ENCODE measurements at regions not wholly inside any gene's neighbourhood (a gene's known extent, or its start where the extent isn't known, plus 50 kb on each side); places are given as distances from the start of the nearest gene placed in this dataset.
"Not testable (repeated sequence)": the region's sequence is repeated elsewhere in the genome, so short reads cannot be mapped to it uniquely, and the experiment has no call there.

GRCh38 chr11:79610139-79610538, 169.3 kb upstream of the TENM4 start:
- ChIA-PET POLR2A (no interaction called here), CTCF (interaction anchor here (1.0 kb wide), 1 partner anchor 25 kb away, joined by 3 read pairs; no protein-coding TSS in a partner anchor)
- DNase-seq (ENCODE audit: extremely low spot score): no peak
- TF ChIP-seq CTCF (IDR thresholded peaks at IDR 0.05; ENCODE audit: control extremely low read depth, extremely low read depth, low read depth, missing control alignments): no peak

GRCh38 chr11:79609511-79609910, 168.7 kb upstream of the TENM4 start:
- POLR2A ChIA-PET: no interaction called here
- CTCF ChIA-PET: interaction anchor here (1.0 kb wide), 1 partner anchor 25 kb away, joined by 3 read pairs; no protein-coding TSS in a partner anchor
- no peak for TF ChIP-seq CTCF (IDR thresholded peaks at IDR 0.05; ENCODE audit: control extremely low read depth, extremely low read depth, low read depth, missing control alignments)
- DNase-seq (ENCODE audit: extremely low spot score): no peak

GRCh38 chr11:79606461-79606860, 165.6 kb upstream of the TENM4 start:
- DNase-seq (ENCODE audit: extremely low spot score); POLR2A ChIA-PET; CTCF ChIA-PET: not testable (repeated sequence)

GRCh38 chr11:79600711-79601110, 159.9 kb upstream of the TENM4 start:
- DNase-seq (ENCODE audit: extremely low spot score): no peak
- ChIA-PET POLR2A (no interaction called here), CTCF (no interaction called here)
- TF ChIP-seq CTCF (IDR thresholded peaks at IDR 0.05; ENCODE audit: control extremely low read depth, extremely low read depth, low read depth, missing control alignments): no peak

- no peak for DNase-seq (ENCODE audit: extremely low spot score)
- CTCF ChIA-PET: no interaction called here
- no peak for TF ChIP-seq CTCF (IDR thresholded peaks at IDR 0.05; ENCODE audit: control extremely low read depth, extremely low read depth, low read depth, missing control alignments)
- POLR2A ChIA-PET: no interaction called here
Measured at GRCh38 chr11:79594834-79595233, 154.0 kb upstream of the TENM4 start.

GRCh38 chr11:79592824-79593223, 152.0 kb upstream of the TENM4 start:
- CTCF ChIA-PET: no interaction called here
- DNase-seq (ENCODE audit: extremely low spot score): no peak
- POLR2A ChIA-PET: no interaction called here
- no peak for TF ChIP-seq CTCF (IDR thresholded peaks at IDR 0.05; ENCODE audit: control extremely low read depth, extremely low read depth, low read depth, missing control alignments)

- ChIA-PET POLR2A (no interaction called here), CTCF (no interaction called here)
- DNase-seq (ENCODE audit: extremely low spot score): no peak
- no peak for TF ChIP-seq CTCF (IDR thresholded peaks at IDR 0.05; ENCODE audit: control extremely low read depth, extremely low read depth, low read depth, missing control alignments)
Measured at GRCh38 chr11:79592406-79592805, 151.6 kb upstream of the TENM4 start.
